NCI-H345 (cell line): ENCODE measurements at regions not wholly inside any gene's neighbourhood (a gene's known extent, or its start where the extent isn't known, plus 50 kb on each side); places are given as distances from the start of the nearest gene placed in this dataset.

Source experiments
- DNase-seq: peaks from one replicate; lab custom pipeline; 2025; lab: John Stamatoyannopoulos, UW

- no peak for DNase-seq
These were observed 1073.0 kb downstream of the XPNPEP1 start for GRCh38 chr10:108850138-108850854.

GRCh38 chr10:108849688-108850087 lies 1073.6 kb downstream of the XPNPEP1 start:
- DNase-seq, result no peak

- no peak for DNase-seq
These were observed 1074.1 kb downstream of the XPNPEP1 start for GRCh38 chr10:108849186-108849585.

GRCh38 chr10:108848046-108848445 lies 1075.3 kb downstream of the XPNPEP1 start:
- DNase-seq, result no peak

GRCh38 chr10:108840944-108841343 lies 1082.4 kb downstream of the XPNPEP1 start:
- DNase-seq, result no peak

GRCh38 chr10:108836362-108836761 lies 1086.9 kb downstream of the XPNPEP1 start:
- no peak for DNase-seq

GRCh38 chr10:108822026-108822425 lies 1101.3 kb downstream of the XPNPEP1 start:
- DNase-seq, result no peak

- no peak for DNase-seq
These were observed 1104.0 kb downstream of the XPNPEP1 start for GRCh38 chr10:108819302-108819701.

- DNase-seq, result no peak
These were observed 1105.7 kb downstream of the XPNPEP1 start for GRCh38 chr10:108817584-108817983.

- DNase-seq, result no peak
These were observed 1106.2 kb downstream of the XPNPEP1 start for GRCh38 chr10:108817135-108817534.

- no peak for DNase-seq
These were observed 1110.4 kb downstream of the XPNPEP1 start for GRCh38 chr10:108812906-108813305.

GRCh38 chr10:108812296-108812695 lies 1111.0 kb downstream of the XPNPEP1 start:
- DNase-seq, result no peak

GRCh38 chr10:108808228-108808627 lies 1115.1 kb downstream of the XPNPEP1 start:
- no peak for DNase-seq

GRCh38 chr10:108801775-108802517 lies 1121.4 kb downstream of the XPNPEP1 start:
- DNase-seq, result no peak

- no peak for DNase-seq
These were observed 1122.1 kb downstream of the XPNPEP1 start for GRCh38 chr10:108801220-108801619.

- no peak for DNase-seq
These were observed 1125.7 kb downstream of the XPNPEP1 start for GRCh38 chr10:108797573-108797972.

GRCh38 chr10:108791794-108792474 lies 1131.4 kb downstream of the XPNPEP1 start:
- DNase-seq, result no peak

GRCh38 chr10:108791030-108791429 lies 1132.3 kb downstream of the XPNPEP1 start:
- DNase-seq, result no peak

GRCh38 chr10:108789919-108790318 lies 1133.4 kb downstream of the XPNPEP1 start:
- no peak for DNase-seq

- no peak for DNase-seq
These were observed 1134.0 kb downstream of the XPNPEP1 start for GRCh38 chr10:108789336-108789735.

GRCh38 chr10:108788891-108789290 lies 1134.4 kb downstream of the XPNPEP1 start:
- DNase-seq, result no peak

- DNase-seq, result no peak
These were observed 1135.4 kb downstream of the XPNPEP1 start for GRCh38 chr10:108787932-108788331.

GRCh38 chr10:108785011-108785410 lies 1138.3 kb downstream of the XPNPEP1 start:
- DNase-seq, result no peak
